Left hindlimb (tissue), 1 donor: ENCODE measurements at regions not wholly inside any gene's neighbourhood (a gene's known extent, or its start where the extent isn't known, plus 50 kb on each side); places are given as distances from the start of the nearest gene placed in this dataset.

Source experiments
- DNase-seq: peaks from one replicate; pipeline ENCODE4 v3.0.0-alpha.2; 2018

GRCh38 chr5:121755266-121755665 lies 96.4 kb upstream of the FTMT start:
- no peak for DNase-seq

- DNase-seq, result no peak
Measured at GRCh38 chr5:121757753-121758152, 93.9 kb upstream of the FTMT start.

- no peak for DNase-seq
Measured at GRCh38 chr5:121758615-121759014, 93.1 kb upstream of the FTMT start.

- DNase-seq, result no peak
Measured at GRCh38 chr5:121762426-121762825, 89.3 kb upstream of the FTMT start.

- DNase-seq, result no peak
Measured at GRCh38 chr5:121763665-121764064, 88.0 kb upstream of the FTMT start.

GRCh38 chr5:121780406-121780805 lies 71.3 kb upstream of the FTMT start:
- no peak for DNase-seq

- no peak for DNase-seq
Measured at GRCh38 chr5:121783700-121784099, 68.0 kb upstream of the FTMT start.

- no peak for DNase-seq
Measured at GRCh38 chr5:121793791-121794190, 57.9 kb upstream of the FTMT start.

- DNase-seq, result no peak
Measured at GRCh38 chr5:121795511-121795910, 56.2 kb upstream of the FTMT start.

- DNase-seq, result no peak
Measured at GRCh38 chr5:121797681-121798518, 53.8 kb upstream of the FTMT start.
